Activated CD4-positive, alpha-beta memory T cell treated with anti-CD3 and anti-CD28 coated beads, Interleukin-2, amount 10 ng/mL, durations not matched to agents 7 days and 5 days (primary cell): ENCODE measurements at regions not wholly inside any gene's neighbourhood (a gene's known extent, or its start where the extent isn't known, plus 50 kb on each side); places are given as distances from the start of the nearest gene placed in this dataset.

Source experiments
- CTCF ChIA-PET: fragments of 350-600 bp; sonication (Branson Sonifier 250); formaldehyde crosslinking; loops from one replicate; lab custom pipeline; 2021; ENCODE audit warnings: antibody characterized with exemption, inconsistent platforms; lab: Charles Lee
- POLR2A ChIA-PET: fragments of 350-600 bp; sonication (Branson Sonifier 250); formaldehyde crosslinking; loops from one replicate; lab custom pipeline; 2021; ENCODE audit warnings: antibody characterized with exemption; lab: Charles Lee
- DNase-seq: peaks from one replicate; pipeline ENCODE4 v3.0.0-alpha.2; 2020
- H3K27ac Mint-ChIP-seq: one replicate; pipeline ENCODE4 v1.8.0; 2021; ENCODE audit warnings: mild to moderate bottlenecking, mixed read lengths
- H3K27me3 Mint-ChIP-seq: one replicate; pipeline ENCODE4 v1.8.0; 2021; ENCODE audit warnings: mixed read lengths
- H3K36me3 Mint-ChIP-seq: one replicate; pipeline ENCODE4 v1.8.0; 2021; ENCODE audit warnings: low read depth, mixed read lengths
- H3K4me1 Mint-ChIP-seq: one replicate; pipeline ENCODE4 v1.8.0; 2021; ENCODE audit warnings: mixed read lengths
- H3K4me3 Mint-ChIP-seq: one replicate; pipeline ENCODE4 v1.8.0; 2021; ENCODE audit warnings: mild to moderate bottlenecking, mixed read lengths
- H3K9me3 Mint-ChIP-seq: one replicate; pipeline ENCODE4 v1.8.0; 2021; ENCODE audit warnings: mixed read lengths

DNA sequence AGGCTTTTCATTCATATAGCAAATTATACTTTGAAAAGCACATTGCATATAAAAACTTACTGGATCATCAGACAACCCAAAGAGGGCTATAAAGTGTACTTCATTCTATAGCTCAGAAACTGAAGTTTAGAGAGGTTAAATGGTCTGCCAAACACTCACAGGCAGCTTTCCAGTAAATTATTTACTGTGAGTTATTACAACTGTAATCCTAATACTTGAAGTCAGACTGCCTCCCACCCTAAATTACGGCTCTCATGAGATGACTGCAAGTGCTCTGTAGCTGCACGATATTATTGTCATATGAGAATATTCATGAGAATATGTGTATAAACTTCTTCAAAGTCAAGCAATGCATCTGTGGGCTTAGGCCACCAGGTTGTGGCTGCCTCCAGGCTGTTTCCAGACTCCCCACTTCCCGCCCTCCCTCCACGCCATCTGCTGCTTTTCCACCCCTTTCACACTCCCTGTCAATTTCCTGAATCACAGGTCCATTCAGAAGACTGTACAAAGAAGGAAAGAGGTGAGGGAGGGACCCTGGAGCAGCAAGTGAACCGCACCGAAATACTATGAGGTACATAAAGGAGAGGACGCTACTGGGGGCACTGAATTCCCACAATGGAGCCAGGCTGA is 111.1 kb upstream of the SPOPL start:
- Mint-ChIP-seq H3K4me3 (no peak overlapping the region), H3K9me3 (no peaks in the 10 kb centered on the region), H3K27ac (no peak overlapping the region), H3K4me1 (no peaks in the 10 kb centered on the region), H3K36me3 (no peaks in the 10 kb centered on the region), H3K27me3 (no peaks in the 10 kb centered on the region)
- ChIA-PET CTCF (no interaction called here), POLR2A (no interaction called here)
- DNase-seq = no peak

DNA sequence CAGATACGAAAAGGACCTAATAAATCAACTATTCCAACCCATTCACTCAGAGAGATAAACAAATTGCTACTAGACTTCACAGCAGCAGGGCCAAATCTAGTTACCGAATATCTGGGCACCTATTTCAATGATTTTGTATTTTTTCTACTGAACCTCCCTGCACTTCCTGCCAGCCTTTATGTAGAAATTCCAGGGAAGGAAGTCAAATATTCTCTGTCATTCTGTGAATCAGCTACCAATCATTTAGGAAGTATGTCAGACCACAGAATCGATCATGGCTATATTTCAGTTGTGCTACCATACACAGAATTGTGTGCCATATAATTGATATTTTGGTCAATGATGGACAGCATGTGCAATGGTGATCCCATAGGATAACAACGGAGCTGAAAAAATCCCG is 109.6 kb upstream of the SPOPL start:
- Mint-ChIP-seq H3K4me1 (no peaks in the 10 kb centered on the region), H3K36me3 (no peaks in the 10 kb centered on the region), H3K4me3 (no peak overlapping the region), H3K27ac (no peak overlapping the region), H3K9me3 (no peaks in the 10 kb centered on the region), H3K27me3 (no peaks in the 10 kb centered on the region)
- POLR2A ChIA-PET = no interaction called here
- CTCF ChIA-PET = no interaction called here
- no peak for DNase-seq

DNA sequence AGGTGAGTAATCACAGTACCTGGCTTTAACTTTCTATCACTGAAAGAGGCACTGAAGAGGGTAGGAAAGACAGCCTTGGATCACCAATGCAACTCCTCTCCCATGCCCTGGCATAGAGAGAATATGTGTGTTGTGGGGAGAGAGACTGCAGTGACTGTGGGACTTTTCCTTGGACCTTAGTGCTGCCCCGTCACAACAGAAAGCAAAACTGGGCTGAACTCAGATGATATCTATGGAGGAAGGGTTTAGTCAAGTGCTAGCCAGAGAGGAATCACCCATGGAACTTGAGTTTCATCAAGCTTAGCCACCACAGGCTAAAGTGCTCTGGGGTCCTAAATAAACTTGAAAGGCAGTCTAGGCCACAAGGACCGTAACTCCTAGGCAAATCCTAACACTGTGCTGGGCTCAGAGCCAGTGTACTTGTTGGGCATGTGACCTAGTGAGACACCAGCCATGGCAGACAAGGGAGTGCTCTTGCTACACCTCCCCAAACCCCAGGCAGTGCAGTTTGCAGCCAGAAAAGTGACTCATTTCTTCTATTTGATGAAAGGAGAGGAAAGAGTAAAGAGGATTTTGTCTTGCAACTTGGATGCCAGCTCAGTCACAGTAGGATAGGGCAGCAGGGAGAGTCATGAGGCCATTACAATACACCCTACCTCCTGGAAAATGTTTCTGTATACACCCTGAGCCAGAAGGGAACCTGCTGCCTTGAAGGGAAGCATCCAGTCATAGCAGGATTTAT is 105.8 kb upstream of the SPOPL start:
- no peak overlapping the region for H3K27ac Mint-ChIP-seq
- no peak overlapping the region for H3K4me3 Mint-ChIP-seq
- ChIA-PET POLR2A (no interaction called here), CTCF (no interaction called here)
- no peak for DNase-seq
- no peaks in the 10 kb centered on the region for H3K27me3 Mint-ChIP-seq
- no peaks in the 10 kb centered on the region for H3K9me3 Mint-ChIP-seq
- H3K36me3 Mint-ChIP-seq = no peaks in the 10 kb centered on the region
- no peaks in the 10 kb centered on the region for H3K4me1 Mint-ChIP-seq

DNA sequence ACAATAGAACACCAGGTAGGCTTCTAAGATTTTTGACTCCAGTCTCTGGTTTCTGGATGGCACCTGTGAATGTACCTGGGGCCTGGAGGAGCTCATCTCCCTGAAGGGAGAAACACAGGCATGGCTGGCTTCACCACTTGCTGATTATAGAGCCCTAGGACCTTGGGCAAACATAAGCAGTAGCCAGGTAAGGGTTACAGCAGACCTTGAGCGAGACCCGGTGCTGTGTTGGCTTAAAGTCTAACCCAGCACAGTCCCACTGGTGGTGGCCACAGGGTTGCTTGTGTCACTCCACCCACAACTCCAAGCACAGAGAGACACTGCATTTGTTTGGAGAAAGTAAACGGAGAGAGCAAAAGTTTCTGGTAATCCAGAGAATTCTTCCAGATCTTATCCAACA is 104.7 kb upstream of the SPOPL start:
- Mint-ChIP-seq H3K9me3 (peaks cover 4% of the 10 kb centered on the region), H3K27ac (no peak overlapping the region), H3K27me3 (no peaks in the 10 kb centered on the region), H3K4me3 (no peak overlapping the region), H3K4me1 (no peaks in the 10 kb centered on the region), H3K36me3 (no peaks in the 10 kb centered on the region)
- CTCF ChIA-PET = no interaction called here
- no peak for DNase-seq
- POLR2A ChIA-PET = no interaction called here

DNA sequence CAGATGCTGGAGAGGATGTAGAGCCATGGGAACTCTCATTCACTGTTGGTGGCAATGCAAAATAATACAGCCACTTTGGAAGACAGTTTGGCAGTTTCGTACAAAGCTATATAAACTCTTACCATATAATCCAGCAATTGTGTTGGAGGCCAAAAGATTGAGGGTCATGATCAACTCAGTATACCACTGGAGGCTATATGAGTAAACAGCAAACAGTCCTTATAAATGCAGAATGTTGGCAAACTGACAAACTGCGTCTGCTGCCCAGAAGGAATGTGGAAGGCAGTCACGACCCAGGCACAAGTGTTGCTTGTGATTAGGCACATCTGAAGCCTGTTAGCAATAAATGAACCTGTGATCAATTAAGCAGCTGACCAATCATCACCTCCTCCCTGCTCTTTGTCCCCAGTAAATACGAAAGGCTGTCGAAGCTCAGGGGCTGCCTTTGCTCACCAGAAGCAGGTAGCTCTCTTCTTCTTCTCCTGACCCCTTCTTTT is 98.1 kb upstream of the SPOPL start:
- no peak overlapping the region for H3K4me3 Mint-ChIP-seq
- ChIA-PET POLR2A (no interaction called here), CTCF (no interaction called here)
- no peaks in the 10 kb centered on the region for H3K36me3 Mint-ChIP-seq
- peaks cover 7% of the 10 kb centered on the region for H3K9me3 Mint-ChIP-seq
- H3K27ac Mint-ChIP-seq = no peak overlapping the region
- no peaks in the 10 kb centered on the region for H3K27me3 Mint-ChIP-seq
- DNase-seq = no peak
- no peaks in the 10 kb centered on the region for H3K4me1 Mint-ChIP-seq

DNA sequence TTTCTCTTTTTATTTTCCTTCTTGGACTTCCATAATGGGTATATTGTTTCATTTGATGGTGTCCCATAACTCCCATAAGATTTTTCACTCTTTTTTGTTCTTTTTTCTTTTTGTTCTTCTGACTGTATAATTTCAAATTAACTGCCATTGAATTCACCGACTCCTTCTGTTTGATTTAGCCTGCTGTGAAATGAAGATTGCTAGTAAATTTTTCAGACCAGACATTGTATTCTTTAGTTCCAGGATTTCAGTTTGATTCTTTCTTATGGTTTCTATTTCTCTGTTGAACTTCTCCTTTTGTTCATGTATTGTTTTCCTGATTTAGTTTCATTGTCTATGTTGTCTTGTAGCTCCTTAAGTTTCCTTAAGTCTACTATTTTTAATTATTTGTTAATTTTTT is 87.6 kb upstream of the SPOPL start:
- no peaks in the 10 kb centered on the region for H3K36me3 Mint-ChIP-seq
- H3K27ac Mint-ChIP-seq = no peak overlapping the region
- ChIA-PET CTCF (no interaction called here), POLR2A (no interaction called here)
- no peaks in the 10 kb centered on the region for H3K27me3 Mint-ChIP-seq
- DNase-seq = no peak
- peaks cover 8% of the 10 kb centered on the region for H3K9me3 Mint-ChIP-seq
- no peak overlapping the region for H3K4me3 Mint-ChIP-seq
- no peaks in the 10 kb centered on the region for H3K4me1 Mint-ChIP-seq

DNA sequence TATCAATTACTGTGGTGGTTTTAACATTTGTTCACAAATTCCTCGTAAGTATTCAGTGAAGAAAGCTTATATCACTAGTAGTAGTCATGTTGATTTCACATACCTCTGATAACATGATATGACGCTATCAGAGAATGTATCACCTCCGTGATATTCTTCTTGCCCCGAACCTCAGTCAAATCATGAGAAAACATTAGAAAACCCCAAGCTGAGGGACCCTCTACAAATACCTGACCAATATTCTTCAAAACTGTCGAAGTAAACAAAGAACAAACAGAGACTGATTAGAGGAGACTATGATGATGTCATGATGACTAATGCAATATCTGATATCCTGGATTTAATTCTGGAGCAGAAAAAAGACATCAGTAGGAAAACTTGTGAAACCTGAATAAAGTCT is 85.6 kb upstream of the SPOPL start:
- CTCF ChIA-PET = no interaction called here
- Mint-ChIP-seq H3K4me3 (no peak overlapping the region), H3K36me3 (no peaks in the 10 kb centered on the region), H3K9me3 (peaks cover 8% of the 10 kb centered on the region), H3K4me1 (no peaks in the 10 kb centered on the region), H3K27me3 (no peaks in the 10 kb centered on the region), H3K27ac (no peak overlapping the region)
- POLR2A ChIA-PET = no interaction called here
- DNase-seq = no peak

DNA sequence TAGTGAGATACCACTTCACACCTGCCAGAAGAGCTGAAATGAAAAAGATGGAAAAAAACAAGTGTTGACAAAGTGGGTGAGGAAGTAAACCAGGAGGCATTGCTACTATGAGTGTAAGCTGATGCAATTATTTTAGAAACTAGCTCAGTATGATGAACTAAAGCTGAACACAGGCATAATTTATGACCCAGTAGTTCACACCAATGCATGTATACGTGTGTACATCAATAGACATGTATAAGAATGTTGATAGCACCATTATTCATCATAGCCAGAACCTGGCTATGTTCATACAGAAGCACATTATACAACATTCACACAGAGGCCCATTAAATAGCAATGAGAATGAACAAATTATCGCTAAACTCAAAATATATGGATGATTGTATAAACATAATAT is 83.1 kb upstream of the SPOPL start:
- Mint-ChIP-seq H3K27ac (no peak overlapping the region), H3K36me3 (no peaks in the 10 kb centered on the region), H3K4me1 (no peaks in the 10 kb centered on the region), H3K27me3 (no peaks in the 10 kb centered on the region), H3K9me3 (peaks cover 6% of the 10 kb centered on the region), H3K4me3 (no peak overlapping the region)
- no peak for DNase-seq
- ChIA-PET POLR2A (no interaction called here), CTCF (no interaction called here)

DNA sequence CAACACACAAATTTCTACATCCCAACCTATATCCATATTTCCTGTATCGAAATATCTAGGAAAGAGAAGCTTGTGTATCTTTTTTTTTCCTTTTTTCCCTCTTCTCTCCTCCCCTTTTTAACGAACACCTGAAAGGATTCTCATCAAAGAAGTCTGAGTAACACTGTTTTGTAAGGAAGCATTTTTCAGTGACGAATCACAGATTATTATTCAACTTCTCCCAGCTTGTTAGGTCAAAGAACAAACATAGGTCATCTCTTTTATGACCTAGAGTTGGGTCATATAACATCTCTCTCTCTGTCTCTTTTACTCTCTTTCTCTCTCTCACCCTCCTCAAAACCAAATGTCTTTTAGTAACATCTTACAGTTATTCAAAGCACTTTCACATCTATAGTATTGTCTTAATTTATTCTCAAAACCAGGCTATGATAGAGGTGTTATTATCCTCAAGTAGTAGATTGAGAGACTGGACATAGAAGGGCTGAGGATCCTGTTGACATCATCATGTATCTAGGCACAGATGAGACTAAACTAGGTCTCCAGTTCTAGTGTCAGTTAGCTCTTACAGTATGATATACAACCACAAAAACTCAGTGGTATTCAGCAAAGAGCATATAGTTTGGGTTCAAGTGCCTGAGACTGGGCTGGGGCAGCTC is 80.1 kb upstream of the SPOPL start:
- Mint-ChIP-seq H3K27ac (no peak overlapping the region), H3K4me1 (no peaks in the 10 kb centered on the region), H3K36me3 (no peaks in the 10 kb centered on the region), H3K27me3 (no peaks in the 10 kb centered on the region), H3K4me3 (no peak overlapping the region), H3K9me3 (no peaks in the 10 kb centered on the region)
- ChIA-PET CTCF (no interaction called here), POLR2A (no interaction called here)
- no peak for DNase-seq

DNA sequence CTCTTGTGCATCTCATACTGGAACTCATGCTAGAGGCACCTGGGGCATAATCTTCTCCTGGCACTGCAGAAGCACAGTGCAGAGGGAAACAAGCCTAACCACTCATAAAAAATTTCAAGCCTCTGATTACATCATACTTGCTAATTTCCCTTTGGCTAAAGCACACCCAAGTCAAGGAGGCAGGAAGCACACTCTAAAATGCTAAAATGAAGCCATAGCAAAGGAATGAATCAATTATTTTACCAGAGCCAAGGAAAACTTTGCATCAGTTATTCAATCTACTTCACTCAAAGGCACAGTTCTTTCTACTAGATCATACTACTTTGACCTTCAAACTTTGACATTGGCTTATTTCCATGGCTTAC is 79.6 kb upstream of the SPOPL start:
- Mint-ChIP-seq H3K36me3 (no peaks in the 10 kb centered on the region), H3K4me1 (no peaks in the 10 kb centered on the region), H3K9me3 (peaks cover 2% of the 10 kb centered on the region), H3K27me3 (no peaks in the 10 kb centered on the region), H3K27ac (no peak overlapping the region), H3K4me3 (no peak overlapping the region)
- no peak for DNase-seq
- ChIA-PET CTCF (no interaction called here), POLR2A (no interaction called here)

DNA sequence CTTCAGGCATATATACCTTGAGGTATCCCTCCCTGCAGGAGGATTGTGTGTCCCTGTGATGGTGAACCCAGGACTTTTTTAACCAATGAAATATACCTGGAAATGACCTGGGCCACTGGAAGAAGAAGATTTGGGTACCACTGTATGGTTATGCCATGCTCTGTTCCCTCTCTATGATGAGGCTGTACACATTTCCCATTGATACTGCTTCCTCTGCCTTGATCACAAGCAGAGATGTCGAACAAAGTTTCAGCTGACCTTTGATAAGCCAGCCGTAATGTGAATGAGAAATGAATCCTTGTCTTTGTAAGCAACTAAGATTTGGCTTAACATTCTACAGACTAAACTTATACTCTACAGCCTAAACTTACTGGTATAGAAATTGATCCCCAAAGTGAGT is 78.4 kb upstream of the SPOPL start:
- Mint-ChIP-seq H3K4me1 (no peaks in the 10 kb centered on the region), H3K27me3 (no peaks in the 10 kb centered on the region), H3K27ac (no peak overlapping the region), H3K36me3 (no peaks in the 10 kb centered on the region), H3K9me3 (peaks cover 2% of the 10 kb centered on the region), H3K4me3 (no peak overlapping the region)
- CTCF ChIA-PET = no interaction called here
- POLR2A ChIA-PET = no interaction called here
- DNase-seq = no peak

DNA sequence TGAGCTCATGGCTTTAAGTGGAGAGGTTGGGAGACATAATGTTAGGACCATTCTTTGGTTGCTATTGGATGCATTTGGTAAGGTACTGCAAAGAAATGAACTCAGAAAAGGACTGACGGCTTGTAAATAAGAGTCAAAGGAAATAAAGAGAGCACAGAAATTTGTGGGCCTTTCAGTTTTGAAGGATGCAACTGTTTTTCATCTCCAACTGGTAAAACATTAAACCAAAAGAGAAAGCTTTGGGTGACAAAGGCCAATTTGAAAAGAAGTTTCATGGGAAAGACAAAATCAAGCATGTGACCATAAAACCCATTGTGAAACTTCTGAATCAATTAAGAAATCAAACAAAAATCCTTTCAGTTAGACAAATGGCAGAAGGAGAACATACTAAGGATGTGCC is 77.8 kb upstream of the SPOPL start:
- CTCF ChIA-PET = no interaction called here
- no peaks in the 10 kb centered on the region for H3K4me1 Mint-ChIP-seq
- no peak for DNase-seq

DNA sequence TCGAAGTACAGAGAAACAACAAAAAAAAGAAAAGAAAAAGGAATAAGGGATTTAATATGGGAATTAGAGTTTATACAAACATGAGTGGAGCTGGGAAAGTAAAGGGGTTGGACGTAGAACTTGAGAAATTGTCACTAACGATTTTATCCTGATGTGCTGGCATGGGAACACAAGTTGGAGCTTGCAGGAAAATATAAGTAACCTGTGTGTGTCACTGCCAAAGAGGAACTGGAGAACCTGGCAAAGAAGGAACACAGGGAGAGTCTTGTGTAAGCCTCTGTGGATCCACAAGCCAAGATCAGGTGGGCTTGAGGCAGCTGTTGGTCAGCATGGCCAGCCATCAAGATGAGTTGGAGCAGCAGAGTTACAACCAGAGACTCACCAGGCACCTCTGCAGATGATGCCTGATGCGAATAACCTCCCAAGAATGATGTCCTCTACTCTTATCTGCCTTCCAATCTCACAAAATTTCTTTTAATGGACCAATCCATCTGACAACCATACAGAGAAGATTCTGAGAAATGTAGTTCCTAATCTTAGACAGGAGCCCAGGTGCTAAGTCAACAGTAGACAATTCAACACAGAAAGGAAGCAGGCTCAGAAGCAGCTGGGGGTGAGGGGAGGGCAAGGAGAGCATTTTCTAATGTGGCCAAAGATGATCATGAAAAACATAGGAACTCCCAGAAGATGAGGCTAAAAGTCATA is 77.0 kb upstream of the SPOPL start:
- DNase-seq = no peak
- Mint-ChIP-seq H3K4me3 (no peak overlapping the region), H3K27me3 (no peaks in the 10 kb centered on the region), H3K36me3 (no peaks in the 10 kb centered on the region), H3K4me1 (no peaks in the 10 kb centered on the region), H3K27ac (no peak overlapping the region), H3K9me3 (peaks cover 2% of the 10 kb centered on the region)
- ChIA-PET POLR2A (no interaction called here), CTCF (no interaction called here)

More for the DNA sequence above, 77.8 kb upstream of the SPOPL start:
- H3K4me3 Mint-ChIP-seq = no peak overlapping the region
- H3K27me3 Mint-ChIP-seq = no peaks in the 10 kb centered on the region
- no peaks in the 10 kb centered on the region for H3K36me3 Mint-ChIP-seq
- H3K27ac Mint-ChIP-seq = no peak overlapping the region
- H3K9me3 Mint-ChIP-seq = peaks cover 2% of the 10 kb centered on the region
- POLR2A ChIA-PET = no interaction called here
